MV-4-11 (cell line): ENCODE measurements at regions not wholly inside any gene's neighbourhood (a gene's known extent, or its start where the extent isn't known, plus 50 kb on each side); places are given as distances from the start of the nearest gene placed in this dataset.
A peak's percentile ranks its signal among the peaks of the same experiment; 100 is the strongest.

Experiments used
- DNase-seq: peaks from one replicate; lab custom pipeline; 2025; lab: John Stamatoyannopoulos, UW

DNA sequence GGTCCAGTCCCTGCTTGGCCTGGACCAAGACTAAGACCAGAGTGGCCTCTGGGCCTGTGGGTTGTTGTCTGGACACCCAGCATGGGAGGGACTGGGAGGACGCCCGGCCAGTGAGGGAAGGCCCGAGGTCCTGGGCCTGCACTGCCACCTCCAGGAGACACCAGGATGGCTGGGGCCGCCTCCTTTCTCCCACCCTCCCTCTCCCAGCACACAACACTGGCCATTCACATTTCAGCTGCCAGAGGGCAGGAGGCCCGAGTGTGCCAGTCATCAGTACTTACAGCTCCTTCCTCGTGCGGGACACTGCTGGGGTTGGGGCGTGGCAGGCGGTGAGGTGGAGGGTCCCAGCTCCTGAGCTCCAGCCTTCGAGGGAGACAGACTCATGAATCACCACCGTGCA lies 133.5 kb downstream of the ASB1 start:
- no peak for DNase-seq

DNA sequence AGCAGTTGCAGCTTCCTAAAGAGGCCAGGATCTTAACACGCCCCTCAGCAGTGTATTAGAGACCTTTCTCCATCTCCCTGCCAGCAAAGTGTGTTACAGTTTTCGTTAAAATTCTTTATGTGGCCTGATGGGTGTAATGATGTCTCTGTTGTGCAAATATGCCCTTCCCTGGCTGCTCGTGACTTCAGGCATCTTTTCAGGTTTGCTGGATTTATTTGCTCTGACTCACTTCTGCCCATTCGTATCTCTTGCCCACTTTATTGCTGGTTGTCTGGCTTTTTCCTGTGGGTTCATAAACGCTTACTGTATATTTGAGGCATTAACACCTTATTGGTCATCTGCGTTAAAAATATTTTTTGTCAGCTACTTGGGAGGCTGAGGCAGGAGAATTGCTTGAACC lies 134.5 kb downstream of the ASB1 start:
- DNase-seq = no peak

DNA sequence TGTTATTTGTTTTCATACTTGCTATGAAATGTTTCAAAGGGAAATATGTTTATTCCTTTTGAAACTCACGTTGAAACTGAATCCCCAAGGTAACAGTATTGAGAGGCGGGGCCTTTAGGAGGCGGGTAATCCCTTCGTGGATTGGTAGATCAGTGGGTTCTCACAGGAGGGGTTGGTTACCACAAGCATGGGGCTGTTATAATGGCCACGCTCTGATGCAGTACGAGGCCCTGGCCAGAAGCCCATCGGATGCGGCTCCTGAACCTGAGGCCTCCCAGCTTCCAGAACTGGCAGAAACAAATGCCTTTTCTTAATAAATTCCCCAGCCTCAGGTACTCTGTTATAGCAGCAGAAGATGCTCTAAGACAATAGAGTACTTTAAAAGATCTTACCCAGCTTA lies 135.7 kb downstream of the ASB1 start:
- DNase-seq = no peak

DNA sequence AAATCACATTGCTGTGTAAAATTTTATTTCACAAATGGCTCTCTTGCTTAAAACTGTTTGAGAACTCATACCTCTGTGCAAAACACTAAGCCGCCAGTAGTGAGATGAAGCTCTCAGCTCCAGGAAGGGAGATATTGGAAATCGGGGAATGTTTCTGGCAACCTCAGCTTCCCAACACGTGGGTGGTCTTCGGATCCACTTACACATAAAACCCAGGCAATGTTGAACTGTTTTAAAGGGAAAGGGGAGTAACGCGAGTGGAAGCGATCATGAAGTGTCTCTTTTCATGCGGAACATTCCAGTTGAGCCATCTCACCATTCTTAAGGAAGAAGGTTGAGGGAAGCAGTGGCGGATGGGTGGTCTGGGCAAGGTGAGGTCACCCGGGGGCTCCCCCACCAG lies 136.8 kb downstream of the ASB1 start:
- no peak for DNase-seq

DNA sequence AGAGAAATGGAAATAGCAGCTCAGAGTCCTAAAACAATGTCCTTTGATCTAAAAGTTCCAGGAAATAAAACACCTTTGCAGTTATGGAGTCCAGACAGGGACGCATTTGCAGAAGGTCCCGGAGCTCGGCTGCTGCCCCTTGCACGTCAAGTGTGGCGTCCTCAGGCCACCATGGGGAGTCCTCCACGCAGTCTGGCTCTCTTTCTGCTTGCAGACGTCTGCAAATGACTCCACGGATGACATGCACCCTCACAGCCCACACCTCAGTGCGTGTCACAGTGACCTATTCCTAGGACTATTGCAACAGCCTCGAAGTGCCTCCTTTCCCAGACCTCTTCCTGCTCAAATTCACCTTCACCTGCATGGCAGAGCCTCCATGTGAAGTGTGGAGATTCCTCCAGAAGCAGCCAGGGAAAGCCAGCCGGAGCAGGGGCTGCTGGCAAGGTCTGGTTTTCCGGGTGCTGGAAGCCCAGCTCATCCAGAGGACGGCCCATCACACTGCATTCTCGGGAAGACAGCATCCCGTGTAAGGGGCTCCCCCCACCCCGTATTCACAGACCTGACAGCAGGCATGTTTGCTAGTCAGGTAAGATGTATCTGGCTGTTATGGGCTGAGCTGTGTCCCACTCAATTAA lies 137.7 kb downstream of the ASB1 start:
- no peak for DNase-seq

DNA sequence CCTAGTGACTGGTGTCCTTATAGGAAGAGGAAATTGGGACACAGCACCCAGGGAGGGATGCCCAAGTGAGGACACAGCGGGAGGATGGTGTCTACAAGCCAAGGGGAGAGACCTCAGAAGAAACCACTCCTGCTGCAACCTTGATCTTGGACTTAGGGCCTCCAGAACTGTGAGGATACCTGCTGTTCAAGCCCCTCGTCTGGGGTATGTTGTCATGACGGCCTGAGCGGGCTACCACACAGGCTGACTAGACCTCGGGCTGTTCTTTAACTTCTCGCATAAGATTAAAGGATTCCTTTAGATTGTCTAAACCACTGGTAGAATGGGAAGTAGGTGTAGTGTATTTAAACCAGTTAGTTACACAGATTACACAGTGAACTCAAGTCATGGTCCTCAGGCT lies 138.3 kb downstream of the ASB1 start:
- DNase-seq = no peak

DNA sequence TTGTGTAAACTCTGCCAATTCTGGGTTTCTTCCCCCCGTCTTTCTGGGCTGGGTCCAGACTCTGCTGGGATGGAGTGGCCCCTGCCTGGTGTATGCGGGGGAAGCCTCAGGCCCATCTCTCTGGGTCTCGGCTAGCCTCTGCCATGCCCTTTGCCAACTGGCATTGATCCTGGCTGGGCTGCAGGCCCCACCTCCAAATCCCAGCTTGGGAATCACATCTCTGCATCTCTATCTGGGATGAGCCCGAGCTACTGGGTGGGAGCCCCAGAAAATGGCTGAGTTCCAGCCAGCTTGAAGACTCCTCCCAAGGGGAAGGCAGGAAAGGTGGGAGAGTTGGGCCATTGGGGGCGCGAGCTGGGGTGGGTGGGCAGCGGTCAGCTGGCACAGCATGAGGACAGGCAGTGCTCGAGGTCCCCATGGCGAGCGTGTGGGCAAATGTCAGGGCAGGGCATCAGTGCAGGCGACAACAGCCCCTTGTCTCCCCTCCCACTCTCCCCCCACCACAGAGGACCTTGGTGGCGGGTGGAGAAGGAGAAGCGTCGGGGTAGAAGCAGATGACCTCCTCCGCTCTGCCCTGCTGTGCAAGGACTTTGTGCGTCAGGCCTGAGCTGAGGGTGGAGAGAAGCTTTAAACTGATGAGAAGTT lies 139.4 kb downstream of the ASB1 start:
- DNase-seq = no peak

DNA sequence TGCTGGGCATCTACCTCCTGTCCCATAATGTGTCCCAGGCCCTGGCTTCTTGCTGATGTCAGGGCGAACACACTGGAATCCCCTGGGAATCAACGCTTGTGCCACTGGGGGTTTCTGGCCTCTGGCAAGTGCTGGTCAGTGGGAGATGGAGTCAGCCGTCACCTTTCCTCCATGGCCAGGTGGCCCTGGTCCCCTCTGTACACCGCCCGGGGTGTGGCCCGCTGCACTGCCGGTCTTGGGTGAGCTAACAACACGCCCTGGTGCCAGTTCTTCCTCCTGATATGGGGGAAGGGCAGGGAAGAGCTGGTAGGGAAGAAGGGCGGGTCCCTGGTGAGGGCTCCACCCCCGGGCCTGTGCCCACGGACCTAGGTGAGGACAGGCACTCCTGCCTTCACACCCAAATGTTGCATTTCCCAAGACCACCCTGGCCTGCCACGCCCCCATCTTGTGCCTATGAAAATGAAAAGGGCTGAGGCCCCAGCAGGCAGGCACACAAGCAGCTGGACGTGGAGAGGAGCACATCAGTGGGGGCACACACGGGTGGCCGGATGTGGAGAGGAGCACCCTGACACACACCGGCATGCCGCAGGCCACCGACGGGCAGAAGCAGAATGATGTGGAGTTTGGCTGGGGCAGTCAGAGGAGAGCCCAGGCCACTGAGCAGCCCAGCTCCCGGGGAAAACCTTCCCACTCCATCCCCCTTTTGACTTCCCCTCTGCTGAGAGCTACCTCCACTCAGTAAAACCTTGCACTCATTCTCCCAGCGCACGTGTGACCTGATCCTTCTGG lies 140.5 kb downstream of the ASB1 start:
- DNase-seq = no peak

DNA sequence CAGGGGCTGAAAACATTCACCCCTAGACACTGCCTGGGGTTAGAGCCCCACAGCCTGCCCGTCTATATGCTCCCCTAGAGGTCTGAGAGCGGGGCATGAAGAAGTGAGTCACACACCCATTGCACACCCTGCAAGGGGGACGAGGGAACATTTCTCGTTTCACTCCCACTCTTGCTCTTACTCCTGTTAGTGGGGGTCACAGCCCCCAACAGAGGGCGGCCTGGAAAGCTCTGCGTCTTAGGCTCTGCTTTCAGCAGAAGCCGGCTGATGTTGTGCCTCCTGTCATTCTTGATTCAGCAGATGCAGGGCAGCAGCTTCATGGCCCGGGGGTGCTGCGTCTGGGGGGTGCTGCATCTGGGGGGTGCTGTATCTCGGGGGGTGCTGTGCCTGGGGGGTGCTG lies 141.3 kb downstream of the ASB1 start:
- no peak for DNase-seq

DNA sequence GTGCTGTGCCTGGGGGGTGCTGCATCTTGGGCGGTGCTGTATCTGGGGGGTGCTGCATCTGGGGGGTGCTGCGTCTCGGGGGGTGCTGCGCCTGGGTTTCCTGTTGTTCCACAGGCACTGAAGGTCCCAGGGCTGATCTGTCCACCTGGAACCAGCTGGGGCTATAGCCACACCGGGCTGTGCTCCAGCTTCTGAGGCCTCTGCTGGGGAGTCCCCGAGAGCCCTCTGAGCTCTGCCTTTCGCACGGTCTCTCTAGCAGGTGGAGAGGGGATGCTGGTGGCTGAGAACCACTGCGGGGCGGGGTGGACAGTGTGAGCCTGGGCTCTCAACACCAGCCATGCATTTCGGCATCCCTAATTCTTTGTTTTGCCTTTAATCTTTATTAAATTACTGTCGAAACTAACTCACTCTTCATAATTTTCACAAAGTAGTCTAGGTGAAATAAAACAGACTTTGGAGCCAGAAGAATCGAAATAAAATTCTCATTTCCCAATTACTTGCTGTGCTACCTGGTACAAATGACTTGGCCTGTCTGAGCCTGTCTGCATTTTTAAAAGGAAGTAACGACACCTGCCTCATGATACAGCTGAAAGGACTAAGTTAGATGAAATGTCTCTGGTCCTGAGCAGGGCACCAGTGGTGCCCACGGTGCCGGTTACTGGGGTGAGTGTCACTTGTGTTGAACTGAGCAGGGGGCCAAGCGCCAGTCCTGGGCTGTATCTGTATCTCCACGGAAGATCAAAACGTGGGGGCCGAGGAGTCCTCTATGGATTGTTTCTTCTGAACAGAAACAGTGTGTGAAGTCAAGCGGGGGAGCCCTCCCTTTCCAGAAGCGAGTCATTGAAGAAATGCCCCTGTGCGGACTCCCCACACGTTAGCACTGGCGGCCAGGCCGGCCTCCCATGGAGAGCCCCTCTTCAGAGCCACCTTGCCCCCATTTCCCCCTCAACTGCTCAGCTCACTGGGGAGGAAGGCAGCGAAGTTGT lies 142.0 kb downstream of the ASB1 start:
- DNase-seq = no peak

DNA sequence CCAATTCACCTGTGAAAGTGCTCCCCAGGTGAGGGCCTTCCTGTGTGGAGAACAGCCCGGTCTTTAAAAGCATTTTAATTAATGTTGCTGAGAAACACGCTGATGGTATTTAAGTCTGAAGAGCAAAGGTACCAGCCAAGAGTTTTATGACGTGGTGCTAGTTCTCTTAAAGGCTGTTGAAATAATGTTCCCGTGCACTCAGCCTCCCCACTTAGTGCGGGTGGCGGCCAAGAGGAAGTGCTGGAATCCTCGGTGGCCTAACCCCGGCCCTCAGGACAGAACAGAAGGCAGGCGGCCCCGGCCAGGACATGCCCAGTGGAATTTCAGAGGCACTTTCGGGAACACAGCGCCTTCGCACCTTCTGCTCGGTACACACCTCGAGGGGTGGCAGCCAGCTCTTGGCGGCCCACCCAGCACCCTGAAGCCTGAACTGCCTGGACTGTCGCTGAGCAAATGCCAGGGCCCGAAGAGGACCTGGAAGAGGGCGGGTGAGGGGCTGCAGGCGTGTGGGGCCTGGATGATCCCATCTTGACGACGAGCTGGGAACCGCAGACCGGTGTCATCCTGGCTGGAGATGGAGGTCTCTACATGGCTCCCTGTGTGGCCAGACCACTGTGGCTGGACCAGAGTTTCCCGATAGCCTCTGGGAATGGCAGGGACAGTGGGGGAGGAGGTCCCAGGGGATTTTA lies 142.9 kb downstream of the ASB1 start:
- DNase-seq = peak; percentile 47

DNA sequence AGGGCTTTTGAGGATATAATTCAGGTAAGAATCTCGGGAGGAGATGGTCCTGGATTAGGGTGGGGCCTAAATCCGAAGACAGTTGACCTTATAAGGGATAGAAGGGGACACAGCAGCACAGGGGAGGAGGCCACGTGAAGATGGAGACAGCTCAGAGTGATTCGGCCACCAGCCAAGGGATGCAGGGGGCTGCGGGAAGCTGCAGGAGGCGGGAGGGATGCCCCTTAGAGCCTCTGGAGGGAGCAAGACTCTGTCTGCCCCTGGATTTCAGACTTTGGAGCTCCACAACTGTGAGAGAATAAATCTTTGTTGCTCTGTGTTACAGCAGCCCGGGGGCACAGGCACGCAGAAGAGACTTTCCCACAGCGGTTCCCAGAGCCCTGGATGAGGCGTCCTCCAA lies 143.7 kb downstream of the ASB1 start:
- no peak for DNase-seq

DNA sequence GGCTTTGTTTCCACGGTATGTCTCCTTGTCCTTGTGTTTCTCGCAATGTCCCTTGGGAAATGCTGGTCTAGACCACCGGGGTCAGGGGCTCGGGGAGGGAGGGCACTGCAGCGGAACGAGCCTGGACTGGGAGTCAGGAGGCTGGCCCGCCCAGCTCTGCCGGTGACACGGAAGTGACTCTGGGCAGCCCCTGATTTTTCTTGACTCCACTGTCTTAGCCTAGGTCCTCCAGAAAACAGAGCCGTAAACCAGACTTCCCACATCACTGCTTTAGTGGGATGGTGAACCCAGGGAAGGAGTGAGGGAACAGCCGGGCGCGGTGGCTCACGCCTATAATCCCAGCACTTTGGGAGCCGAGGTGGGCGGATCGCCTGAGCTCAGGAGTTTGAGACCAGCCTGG lies 144.2 kb downstream of the ASB1 start:
- no peak for DNase-seq

DNA sequence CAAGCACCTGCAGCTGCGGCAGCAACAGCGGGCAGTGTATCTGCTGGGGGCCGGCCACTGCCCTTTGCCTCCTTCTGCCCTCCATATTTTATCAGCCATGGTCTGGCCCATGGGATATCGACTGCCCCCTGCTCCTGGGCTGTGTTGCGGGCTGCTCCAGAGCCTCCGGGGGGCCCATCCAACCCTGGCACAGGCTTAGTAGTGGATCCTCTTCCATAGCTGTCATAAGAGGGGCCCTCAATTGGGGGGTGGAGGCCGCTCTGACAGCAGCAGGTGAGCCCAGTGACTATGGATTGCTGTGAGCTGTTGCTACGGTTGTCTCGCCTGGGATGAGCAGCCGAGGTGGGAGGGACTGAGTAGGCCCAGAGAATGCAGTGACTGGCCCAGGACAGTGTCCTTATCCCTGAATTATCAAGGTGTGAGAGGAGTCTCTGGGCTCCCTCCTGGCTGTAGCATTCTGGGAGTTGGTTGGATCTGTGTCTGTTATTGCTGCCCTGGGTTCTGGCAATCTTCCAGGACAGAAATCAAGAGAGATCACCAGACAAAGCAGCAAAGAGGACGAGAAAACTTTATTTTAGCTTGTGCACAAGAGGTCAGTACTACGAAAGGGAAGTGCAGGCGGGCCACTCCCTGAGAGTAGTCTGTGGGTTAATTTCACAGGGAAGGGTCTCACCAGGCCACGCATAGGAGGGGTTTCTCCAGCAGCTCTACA lies 145.1 kb downstream of the ASB1 start:
- no peak for DNase-seq

DNA sequence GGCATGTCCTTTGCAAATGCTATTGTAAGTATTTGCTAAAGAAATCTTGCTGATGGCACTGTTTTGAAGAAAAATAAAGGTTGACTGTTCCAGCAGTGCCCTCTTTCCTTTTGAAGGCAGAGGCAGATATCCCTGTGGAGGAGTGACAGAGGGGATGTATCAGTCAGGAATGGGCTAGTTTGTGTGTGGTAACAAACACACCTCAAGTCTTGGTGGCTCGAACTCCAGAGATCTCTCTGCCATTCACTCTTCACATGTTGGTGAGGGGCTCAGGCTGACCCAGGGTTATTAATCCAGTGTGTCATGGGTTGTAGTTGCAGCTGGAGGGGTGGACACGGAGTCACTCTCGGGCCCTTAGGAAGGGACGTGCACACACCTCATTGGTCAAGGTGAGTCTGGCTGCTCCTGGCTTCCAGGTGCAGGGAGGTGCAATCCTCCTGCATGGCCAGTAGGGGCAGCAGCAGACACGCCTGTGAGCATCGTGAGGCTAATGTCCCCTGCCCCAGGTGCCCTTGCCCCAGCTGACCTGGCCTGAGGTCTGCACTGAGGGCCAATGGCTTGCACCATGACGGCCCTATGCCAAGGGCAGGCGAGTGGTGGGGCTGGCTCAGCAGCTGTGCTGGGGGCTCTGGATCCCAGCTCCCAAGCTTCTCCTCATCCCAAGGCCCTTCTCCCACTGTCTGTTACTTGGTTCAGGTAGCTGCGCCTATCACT lies 146.5 kb downstream of the ASB1 start:
- DNase-seq = no peak

DNA sequence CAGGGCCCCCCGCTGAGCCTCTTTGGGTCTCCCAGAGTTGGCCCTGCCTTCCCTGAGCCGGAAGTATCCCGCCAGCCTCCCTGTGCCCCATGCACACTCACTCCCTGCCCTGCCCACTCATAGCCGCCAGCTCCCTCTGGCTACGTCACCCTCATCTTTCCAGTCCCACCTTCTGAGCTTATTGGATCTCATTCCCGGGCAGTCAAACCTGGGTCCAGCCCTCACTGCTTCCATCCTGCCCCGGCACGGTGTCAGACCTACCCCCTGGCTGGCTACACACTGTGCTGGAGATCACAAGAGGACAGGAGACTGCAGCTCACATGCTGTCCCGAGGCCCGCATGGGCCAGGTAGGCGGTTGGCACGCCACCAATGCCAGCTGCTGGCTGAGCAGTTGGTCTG lies 147.2 kb downstream of the ASB1 start:
- no peak for DNase-seq

DNA sequence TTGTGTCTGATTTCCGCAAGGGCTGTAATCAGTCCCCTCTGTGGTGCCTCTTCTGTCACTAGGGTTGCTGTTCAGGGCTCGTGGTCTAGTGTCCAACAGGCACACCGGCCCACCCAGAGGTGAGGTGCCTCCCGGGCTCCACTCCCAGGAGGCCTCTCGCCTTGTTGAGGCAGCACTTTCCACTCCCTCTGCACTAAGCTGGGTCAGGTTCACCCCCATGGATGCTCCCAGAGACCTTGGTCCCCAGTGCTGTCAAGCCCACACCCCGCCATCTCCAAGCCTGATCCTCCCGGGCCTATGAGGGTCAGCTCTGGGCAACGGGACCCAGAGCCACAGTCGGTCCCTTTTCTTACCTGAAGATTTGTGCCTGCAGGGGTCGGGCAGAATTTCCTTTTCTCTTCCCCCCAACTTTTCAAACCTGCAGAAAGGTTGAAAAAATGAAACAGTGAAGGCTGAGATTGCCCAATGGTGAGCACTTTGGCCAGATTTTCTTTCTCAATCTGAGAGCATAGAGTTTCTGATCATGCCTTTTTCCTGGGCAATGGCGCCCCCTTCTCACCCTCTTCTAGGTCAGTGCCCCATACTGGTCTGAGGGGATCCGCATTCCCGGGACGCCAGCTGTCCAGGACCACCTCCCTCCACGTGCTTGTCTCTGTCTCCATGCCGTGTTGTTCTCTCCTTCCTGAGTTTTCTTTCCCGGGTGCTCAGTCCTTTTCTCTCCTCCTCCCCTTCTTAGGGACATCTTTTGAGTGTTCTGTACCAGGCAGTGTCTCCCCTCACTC lies 148.0 kb downstream of the ASB1 start:
- no peak for DNase-seq

DNA sequence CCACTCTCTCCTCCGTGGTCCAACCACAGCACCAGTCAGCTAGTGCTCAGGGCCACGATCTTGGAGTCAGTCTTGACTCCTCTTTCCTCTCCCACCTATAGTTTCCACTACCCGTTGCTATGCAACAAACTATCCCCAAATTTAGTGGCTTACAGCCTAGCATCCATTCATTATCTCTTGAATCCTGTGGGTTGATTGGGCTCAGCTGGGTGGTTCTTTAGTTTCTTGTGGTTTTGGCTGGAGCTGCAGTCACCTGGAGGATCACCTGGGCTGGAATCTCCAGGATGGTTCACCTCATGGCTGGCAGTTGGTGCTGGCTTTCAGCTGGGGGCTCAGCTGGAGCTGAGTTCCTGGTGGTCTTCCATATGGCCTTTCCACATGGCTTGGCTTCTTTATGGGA lies 149.9 kb downstream of the ASB1 start:
- no peak for DNase-seq

DNA sequence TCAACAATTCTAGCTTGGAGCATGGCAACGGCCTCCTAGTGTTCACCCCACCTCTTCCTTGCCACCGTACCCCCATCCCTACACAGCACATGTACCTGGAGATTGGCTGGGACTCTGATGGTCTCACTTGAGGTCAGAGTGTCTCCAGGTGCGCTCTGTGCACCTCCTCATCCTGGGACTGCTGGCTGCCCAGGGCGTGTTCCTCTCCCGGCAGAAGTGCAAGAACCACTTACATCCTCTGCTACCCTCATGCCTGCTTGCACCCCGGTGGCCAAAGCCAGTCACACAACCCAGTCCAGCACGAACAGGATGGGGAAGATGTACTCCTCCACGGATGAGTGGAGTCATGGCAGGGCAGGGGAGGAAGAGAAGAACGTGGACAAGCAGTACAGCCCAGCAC lies 151.5 kb downstream of the ASB1 start:
- DNase-seq = no peak

DNA sequence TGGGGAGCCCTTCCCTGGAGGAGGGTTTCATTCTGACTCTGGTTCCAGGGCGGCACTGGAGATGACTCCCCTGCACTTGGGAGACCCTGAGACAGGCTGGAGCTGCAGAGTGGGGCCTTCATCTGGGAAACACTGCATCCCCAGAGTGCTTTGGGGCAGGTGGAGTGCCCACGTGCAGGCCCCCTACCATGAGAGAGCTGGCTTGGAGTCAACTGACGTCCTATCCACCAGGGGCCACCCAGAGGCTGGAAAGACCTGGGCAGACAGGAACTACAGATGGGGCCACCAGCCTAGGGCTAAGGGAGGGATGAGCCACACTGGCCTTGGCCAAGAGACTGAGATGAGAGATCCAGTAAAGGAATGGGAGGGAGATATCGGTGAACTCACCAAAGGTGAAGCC lies 153.8 kb downstream of the ASB1 start:
- DNase-seq = no peak
